GM21423 (cell line): ENCODE measurements at regions not wholly inside any gene's neighbourhood (a gene's known extent, or its start where the extent isn't known, plus 50 kb on each side); places are given as distances from the start of the nearest gene placed in this dataset.

Source experiments
- ATAC-seq: cut with Tn5 transposase; IDR thresholded peaks from one replicate; pipeline ENCODE4 v1.9.1; 2021; ENCODE audit warnings: mild to moderate bottlenecking, moderate library complexity; ENCODE audit not compliant: unreplicated experiment

DNA sequence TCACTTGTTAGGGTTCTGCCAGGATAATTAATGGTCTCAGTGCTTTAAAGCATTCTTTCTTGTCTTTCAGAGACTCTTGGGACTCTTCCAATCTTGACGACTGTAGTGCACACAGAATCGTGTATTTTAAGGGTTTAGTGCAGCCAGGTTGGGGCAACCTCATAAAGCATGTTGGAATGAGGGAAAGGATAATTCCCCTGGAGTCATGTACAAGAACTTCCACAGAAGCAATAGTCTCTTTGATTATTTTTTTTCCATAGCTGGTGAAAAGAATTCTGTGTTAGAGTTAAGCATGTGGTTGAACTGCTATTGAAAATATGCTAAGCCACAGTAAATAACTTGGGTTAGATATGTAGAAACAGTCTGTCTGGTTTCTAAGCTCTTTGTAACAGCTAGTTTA lies 246.8 kb upstream of the DAAM1 start:
- no peak for ATAC-seq

GRCh38 chr14:58942516-58942915 lies 246.0 kb upstream of the DAAM1 start:
- ATAC-seq: no peak

- no peak for ATAC-seq
Observed at GRCh38 chr14:58944343-58944967, 244.0 kb upstream of the DAAM1 start.

GRCh38 chr14:58944968-58945356 lies 243.5 kb upstream of the DAAM1 start:
- no peak for ATAC-seq

DNA sequence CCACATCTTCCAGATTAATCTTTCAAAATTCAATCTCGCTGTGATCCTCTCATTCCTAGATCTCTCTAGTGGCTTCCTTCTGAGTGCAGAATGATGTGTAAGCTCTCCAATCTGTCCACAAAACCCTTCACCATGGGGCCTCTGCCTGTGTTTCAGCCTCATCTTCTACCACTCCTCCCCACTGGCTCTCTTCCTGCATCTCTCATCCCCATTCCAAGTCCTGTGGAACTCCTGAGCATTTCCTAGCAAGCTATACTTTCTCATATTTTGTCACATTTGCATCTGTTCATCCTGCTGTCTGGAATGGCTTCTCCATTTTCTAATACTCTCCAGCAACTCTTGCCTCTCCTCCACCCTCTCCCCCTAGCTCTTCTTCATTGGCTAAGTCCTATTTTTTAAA lies 242.0 kb upstream of the DAAM1 start:
- no peak for ATAC-seq

GRCh38 chr14:58947156-58947555 lies 241.3 kb upstream of the DAAM1 start:
- ATAC-seq: no peak

DNA sequence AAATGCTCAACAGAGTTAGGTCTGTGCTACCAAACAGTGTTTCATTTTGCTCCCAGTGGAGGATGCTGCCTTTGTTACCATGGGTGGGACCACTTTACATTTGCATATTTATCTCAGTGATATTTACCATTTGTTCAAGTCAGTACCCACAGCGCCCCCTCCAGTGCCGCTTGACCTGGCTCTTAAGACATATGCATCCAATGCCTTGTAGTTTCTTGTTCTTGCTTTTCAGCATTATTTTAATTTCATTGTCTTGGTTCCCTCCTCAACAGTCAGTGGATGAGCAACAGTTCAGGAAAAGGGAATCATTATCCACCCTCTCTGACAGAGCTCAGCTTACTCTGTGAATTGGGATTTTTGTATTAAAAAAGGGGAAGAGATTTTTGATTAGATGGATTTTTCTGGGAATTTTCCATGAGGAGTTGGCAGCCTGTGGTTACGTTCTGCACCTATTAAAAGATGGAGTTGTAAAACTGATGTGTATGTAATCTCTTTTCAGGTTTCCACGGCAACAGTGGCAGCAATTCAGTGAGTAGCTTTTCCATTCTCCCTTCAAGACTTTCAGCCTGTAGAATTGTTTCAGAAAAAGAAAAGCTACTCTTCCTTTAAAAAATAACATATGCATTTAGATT lies 240.5 kb upstream of the DAAM1 start:
- no peak for ATAC-seq

- no peak for ATAC-seq
Observed at GRCh38 chr14:58950555-58950954, 237.9 kb upstream of the DAAM1 start.

GRCh38 chr14:58951143-58951542 lies 237.3 kb upstream of the DAAM1 start:
- no peak for ATAC-seq

DNA sequence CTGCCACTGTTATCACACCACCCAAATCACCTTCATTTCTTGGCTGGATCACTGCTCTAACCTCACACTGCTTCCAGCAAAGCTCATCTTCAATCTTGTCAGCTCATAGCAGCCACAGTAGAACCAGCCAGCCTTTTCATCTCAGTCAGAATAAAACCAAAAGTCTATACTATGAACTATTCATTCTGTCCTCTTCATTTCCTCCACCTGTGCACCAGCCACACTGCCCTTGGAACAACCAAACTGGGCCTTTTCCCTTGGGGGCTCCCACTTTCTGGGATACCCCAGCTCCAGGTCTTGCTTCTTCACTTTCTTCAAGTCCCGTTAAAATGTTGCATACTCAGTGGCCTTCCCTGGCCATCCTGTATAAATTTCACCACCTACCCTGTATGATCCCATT lies 234.4 kb upstream of the DAAM1 start:
- ATAC-seq: no peak

DNA sequence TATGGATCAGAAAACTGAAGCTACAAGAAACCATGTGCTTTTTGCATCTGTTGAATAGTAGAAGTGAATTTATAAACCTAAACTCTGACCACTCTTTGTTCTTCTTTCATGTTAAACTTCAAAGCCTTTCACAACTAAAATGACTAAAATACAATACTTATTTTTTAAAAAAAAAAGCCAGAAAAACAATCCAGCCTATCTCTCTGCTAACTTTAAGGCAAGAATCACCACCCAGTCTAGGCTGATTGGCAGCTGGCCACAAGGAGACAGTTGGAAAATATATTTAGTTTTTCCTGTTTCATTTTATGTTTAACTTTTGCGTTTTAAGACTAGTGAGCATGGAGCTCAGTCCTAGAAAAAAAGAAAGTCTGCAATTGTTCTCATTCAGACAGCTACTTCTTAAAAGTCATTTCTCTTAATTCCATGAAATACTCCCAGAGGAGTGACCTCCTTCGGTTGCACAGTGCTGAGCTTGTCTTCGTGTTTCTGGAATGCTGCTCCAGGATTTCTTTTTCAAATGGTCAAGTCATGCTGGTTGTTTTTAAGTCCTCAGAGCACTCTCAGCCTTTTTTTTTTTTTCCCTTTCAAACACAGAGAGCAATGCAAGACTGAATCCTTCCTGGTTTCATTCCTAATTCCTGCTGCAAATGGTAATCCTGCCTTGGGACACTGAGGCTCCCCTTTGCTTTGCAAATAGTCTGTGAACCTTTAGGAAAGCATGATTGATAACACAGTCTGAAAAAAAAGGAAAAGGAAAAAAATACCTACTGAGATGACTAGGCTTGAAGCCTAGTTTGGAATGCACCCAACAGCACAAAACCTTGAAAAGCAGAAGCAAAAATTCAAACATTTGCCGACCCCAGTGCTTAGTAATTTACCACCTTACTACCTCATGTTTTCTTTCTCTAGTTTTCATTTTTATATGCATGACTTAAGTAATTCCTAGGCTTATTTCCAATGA lies 233.3 kb upstream of the DAAM1 start:
- ATAC-seq: no peak

DNA sequence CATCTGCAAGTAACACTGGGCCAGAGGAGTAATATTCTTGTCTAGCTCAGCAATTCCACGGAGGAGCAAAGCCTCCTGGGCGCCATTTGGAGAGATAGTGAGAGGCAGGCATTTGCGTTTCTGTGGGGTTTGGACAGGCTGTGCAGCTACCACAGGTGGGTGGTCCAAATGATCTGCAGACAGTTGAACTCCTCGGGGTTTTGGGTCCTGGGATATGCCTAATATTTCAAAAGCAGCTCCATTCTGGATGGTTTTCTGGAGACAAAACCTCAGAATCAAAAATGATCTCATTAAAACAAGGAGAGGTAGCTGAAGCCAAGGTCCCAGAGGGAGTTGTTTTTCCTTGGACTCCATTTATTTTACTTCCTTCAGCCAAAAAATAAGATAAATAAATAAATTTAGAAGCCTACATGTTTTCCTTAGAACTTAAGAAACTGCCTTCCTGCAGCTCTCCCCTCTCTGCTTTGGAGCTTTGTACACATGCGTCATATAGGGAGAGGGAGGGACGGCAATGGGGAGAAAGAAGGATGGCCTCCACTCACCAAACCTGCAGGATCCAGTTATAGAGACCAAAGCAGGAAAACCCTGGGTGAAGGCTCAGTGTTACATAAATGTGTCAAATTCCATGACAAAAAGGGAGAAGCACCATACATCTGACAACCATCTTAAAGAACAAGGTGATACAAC lies 227.3 kb upstream of the DAAM1 start:
- no peak for ATAC-seq

- no peak for ATAC-seq
Observed at GRCh38 chr14:58963873-58964597, 224.4 kb upstream of the DAAM1 start.

- ATAC-seq: no peak
Observed at GRCh38 chr14:58964598-58964928, 223.9 kb upstream of the DAAM1 start.

GRCh38 chr14:58965601-58966000 lies 222.9 kb upstream of the DAAM1 start:
- ATAC-seq: no peak

GRCh38 chr14:58966997-58967396 lies 221.5 kb upstream of the DAAM1 start:
- no peak for ATAC-seq

- no peak for ATAC-seq
Observed at GRCh38 chr14:58969951-58970751, 218.3 kb upstream of the DAAM1 start.

GRCh38 chr14:58972233-58973017 lies 216.0 kb upstream of the DAAM1 start:
- no peak for ATAC-seq

- no peak for ATAC-seq
Observed at GRCh38 chr14:58977366-58977765, 211.1 kb upstream of the DAAM1 start.
